Liver (tissue), 8 donors: ENCODE measurements at regions not wholly inside any gene's neighbourhood (a gene's known extent, or its start where the extent isn't known, plus 50 kb on each side); places are given as distances from the start of the nearest gene placed in this dataset.

Experiments
- DNase-seq: peaks from one replicate; pipeline ENCODE4 v3.0.0-alpha.2; 2017; ENCODE audit warnings: low spot score
- H3K27ac ChIP-seq, 2 donors: one replicate each; pipeline ENCODE4 v1.7.0; 2013; ENCODE audit warnings: inconsistent platforms in 2 of 2, low read length in 2 of 2, control low read depth in 1 of 2, low read depth in 1 of 2, mild to moderate bottlenecking in 1 of 2
- H3K27me3 ChIP-seq, 4 donors: one replicate each; pipeline versions ENCODE4 v1.6.1 to v1.7.0; 2013; ENCODE audit warnings: low read length in 3 of 4, inconsistent platforms in 1 of 4, mild to moderate bottlenecking in 1 of 4, moderate library complexity in 1 of 4; ENCODE audit not compliant: control insufficient read depth in 4 of 4, insufficient read depth in 4 of 4
- H3K36me3 ChIP-seq, 4 donors: one replicate each; pipeline versions ENCODE4 v1.6.1 to v1.7.0; 2013; ENCODE audit warnings: low read length in 3 of 4, mild to moderate bottlenecking in 3 of 4, low read depth in 1 of 4, moderate library complexity in 1 of 4; ENCODE audit not compliant: control insufficient read depth in 4 of 4, insufficient read depth in 3 of 4
- H3K4me1 ChIP-seq, 4 donors: one replicate each; pipeline versions ENCODE4 v1.6.1 to v1.7.0; 2013; ENCODE audit warnings: low read length in 3 of 4, mild to moderate bottlenecking in 3 of 4, moderate library complexity in 1 of 4; ENCODE audit not compliant: control insufficient read depth in 4 of 4, insufficient read depth in 4 of 4
- H3K4me3 ChIP-seq, 3 donors: one replicate each; pipeline versions ENCODE4 v1.6.1 to v1.7.0; 2013; ENCODE audit warnings: low read length in 3 of 3, control low read depth in 1 of 3, low read depth in 1 of 3, mild to moderate bottlenecking in 1 of 3
- H3K9ac ChIP-seq, 2 donors: one replicate each; pipeline ENCODE4 v1.7.0; 2013; ENCODE audit warnings: low read length in 2 of 2, mild to moderate bottlenecking in 2 of 2, moderate library complexity in 2 of 2, control low read depth in 1 of 2, low read depth in 1 of 2
- H3K9me3 ChIP-seq, 4 donors: one replicate each; pipeline versions ENCODE4 v1.6.1 to v1.7.0; 2013; ENCODE audit warnings: low read length in 3 of 4; ENCODE audit not compliant: control insufficient read depth in 4 of 4
- FOXA2 ChIP-seq: IDR thresholded peaks from 2 replicates; pipeline ENCODE4 v1.6.1; 2016; ENCODE audit warnings: antibody characterized with exemption
- GABPA ChIP-seq, 2 donors: IDR thresholded peaks in 1 of 2; conservative IDR thresholded peaks in 1 of 2; 2 replicates each; pipeline ENCODE4 v1.6.1; 2016; ENCODE audit warnings: antibody characterized with exemption in 2 of 2, mild to moderate bottlenecking in 1 of 2, moderate library complexity in 1 of 2
- HNF4A ChIP-seq, 2 donors: conservative IDR thresholded peaks; 2 replicates each; pipeline ENCODE4 v1.6.1; 2016; ENCODE audit warnings: antibody characterized with exemption in 2 of 2, mild to moderate bottlenecking in 2 of 2
- HNF4G ChIP-seq: IDR thresholded peaks from 2 replicates; pipeline ENCODE4 v1.6.1; 2016; ENCODE audit warnings: antibody characterized with exemption
- JUND ChIP-seq, 2 donors: IDR thresholded peaks; 2 replicates each; pipeline ENCODE4 v1.6.1; 2016; ENCODE audit warnings: antibody characterized with exemption in 2 of 2
- NR2F2 ChIP-seq: IDR thresholded peaks from 2 replicates; pipeline ENCODE4 v1.6.1; 2016; ENCODE audit warnings: antibody characterized with exemption
- RAD21 ChIP-seq, 2 donors: IDR thresholded peaks; 2 replicates each; pipeline ENCODE4 v1.6.1; 2016; ENCODE audit warnings: antibody characterized with exemption in 2 of 2, mild to moderate bottlenecking in 2 of 2
- RXRA ChIP-seq, 2 donors: IDR thresholded peaks; 2 replicates each; pipeline ENCODE4 v1.6.1; 2017 to 2018; ENCODE audit warnings: antibody characterized with exemption in 2 of 2, mild to moderate bottlenecking in 1 of 2
- SP1 ChIP-seq: IDR thresholded peaks from 2 replicates; pipeline ENCODE4 v1.6.1; 2018; ENCODE audit warnings: antibody characterized with exemption, mild to moderate bottlenecking
- YY1 ChIP-seq: IDR thresholded peaks from 2 replicates; pipeline ENCODE4 v1.6.1; 2016; ENCODE audit warnings: antibody characterized with exemption, mild to moderate bottlenecking
- WGBS: extraction: QIAGEN DNeasy Blood & Tissue Kit; methylation state at CpG from one replicate; pipeline ENCODE4 v1.1.7; 2013; 5-methylcytosine and 5-hydroxymethylcytosine counted together
- TF ChIP-seq, protein P1 (sequence below): IDR thresholded peaks from 2 replicates; pipeline ENCODE4 v1.6.1; 2016; ENCODE audit warnings: antibody characterized with exemption
- TF ChIP-seq, protein P2 (sequence below): IDR thresholded peaks from 2 replicates; pipeline ENCODE4 v1.6.1; 2016; ENCODE audit warnings: antibody characterized with exemption
- TF ChIP-seq, protein P3 (sequence below): IDR thresholded peaks from 2 replicates; pipeline ENCODE4 v1.6.1; 2016; ENCODE audit warnings: antibody characterized with exemption
- TF ChIP-seq, protein P4 (sequence below): fragments of 150-350 bp; IDR thresholded peaks from 2 replicates; pipeline ENCODE4 v1.5.1; 2017; ENCODE audit warnings: improper control_type of control experiment, low read depth, low read length; ENCODE audit not compliant: missing input control
- donor health status: healthy.
- donor health status: healthy.
- donor health status: healthy.
- donor health status: healthy.
- donor health status: healthy.

DNA sequence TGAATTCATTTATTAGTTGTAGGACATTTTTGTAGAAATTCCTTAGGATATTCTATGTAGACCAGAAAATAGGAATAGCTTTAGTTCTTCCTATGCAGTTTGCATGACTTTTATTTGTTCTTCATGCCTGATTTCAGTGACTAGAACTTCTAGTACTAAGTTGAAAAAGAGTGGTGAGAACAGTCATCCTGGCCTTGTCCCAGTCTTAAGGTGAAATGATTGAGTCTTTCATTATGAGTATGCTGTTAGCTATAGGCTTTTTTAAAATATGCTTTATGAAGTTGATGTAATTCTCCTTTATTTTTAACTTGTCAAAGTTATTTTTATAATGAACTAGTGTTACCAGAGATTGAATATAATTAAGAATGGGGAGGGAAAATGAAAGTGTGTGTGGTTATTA, 690.1 kb upstream of the KLHL1 start:
- no peak for TF ChIP-seq HNF4A (conservative IDR thresholded peaks at IDR 0.05)
- TF ChIP-seq RAD21 (IDR thresholded peaks at IDR 0.05), result no peak
- TF ChIP-seq, protein P1, sequence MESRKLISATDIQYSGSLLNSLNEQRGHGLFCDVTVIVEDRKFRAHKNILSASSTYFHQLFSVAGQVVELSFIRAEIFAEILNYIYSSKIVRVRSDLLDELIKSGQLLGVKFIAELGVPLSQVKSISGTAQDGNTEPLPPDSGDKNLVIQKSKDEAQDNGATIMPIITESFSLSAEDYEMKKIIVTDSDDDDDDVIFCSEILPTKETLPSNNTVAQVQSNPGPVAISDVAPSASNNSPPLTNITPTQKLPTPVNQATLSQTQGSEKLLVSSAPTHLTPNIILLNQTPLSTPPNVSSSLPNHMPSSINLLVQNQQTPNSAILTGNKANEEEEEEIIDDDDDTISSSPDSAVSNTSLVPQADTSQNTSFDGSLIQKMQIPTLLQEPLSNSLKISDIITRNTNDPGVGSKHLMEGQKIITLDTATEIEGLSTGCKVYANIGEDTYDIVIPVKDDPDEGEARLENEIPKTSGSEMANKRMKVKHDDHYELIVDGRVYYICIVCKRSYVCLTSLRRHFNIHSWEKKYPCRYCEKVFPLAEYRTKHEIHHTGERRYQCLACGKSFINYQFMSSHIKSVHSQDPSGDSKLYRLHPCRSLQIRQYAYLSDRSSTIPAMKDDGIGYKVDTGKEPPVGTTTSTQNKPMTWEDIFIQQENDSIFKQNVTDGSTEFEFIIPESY, result no peak
- TF ChIP-seq YY1, result no peak
- TF ChIP-seq RXRA (IDR thresholded peaks at IDR 0.05), result no peak
- no peak for DNase-seq

DNA sequence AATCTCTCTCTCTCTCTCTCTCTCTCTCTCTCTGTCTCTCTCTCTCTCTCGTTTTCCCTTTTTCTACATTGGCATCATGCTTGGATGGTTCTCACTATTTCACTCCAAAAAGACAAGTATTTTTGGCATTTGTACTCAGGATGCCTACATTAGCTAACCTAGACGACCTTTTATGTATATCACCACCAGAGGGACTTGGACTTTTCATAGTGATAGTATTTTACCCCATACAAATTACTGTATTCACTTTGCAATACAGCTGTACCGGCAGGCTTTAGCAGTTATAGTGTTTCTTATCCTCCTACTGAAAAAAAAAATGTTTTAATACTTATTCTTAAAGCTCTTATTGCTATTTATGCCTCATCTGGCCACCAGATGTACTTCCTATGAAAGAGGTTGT, 687.2 kb upstream of the KLHL1 start:
- no peak overlapping the region for H3K27ac ChIP-seq
- no peak for DNase-seq
- no peak for TF ChIP-seq RXRA (IDR thresholded peaks at IDR 0.05)
- TF ChIP-seq YY1, result no peak
- TF ChIP-seq, protein P1, result no peak
- TF ChIP-seq SP1, result no peak
- TF ChIP-seq NR2F2, result no peak
- no peaks in the 10 kb centered on the region for H3K27me3 ChIP-seq
- no peaks in the 10 kb centered on the region for H3K4me1 ChIP-seq
- WGBS, result 43% methylated on average over 3 of the region's 3 CpGs
- no peaks in the 10 kb centered on the region for H3K9me3 ChIP-seq
- H3K9ac ChIP-seq, result no peak overlapping the region
- no peaks in the 10 kb centered on the region for H3K36me3 ChIP-seq
- H3K4me3 ChIP-seq, result no peak overlapping the region

More for the DNA sequence above, 690.1 kb upstream of the KLHL1 start:
- H3K9me3 ChIP-seq, result no peaks in the 10 kb centered on the region
- no peaks in the 10 kb centered on the region for H3K4me1 ChIP-seq
- no peak overlapping the region for H3K27ac ChIP-seq
- no peaks in the 10 kb centered on the region for H3K36me3 ChIP-seq
- H3K9ac ChIP-seq, result no peak overlapping the region
- no peaks in the 10 kb centered on the region for H3K27me3 ChIP-seq
- H3K4me3 ChIP-seq, result no peak overlapping the region

DNA sequence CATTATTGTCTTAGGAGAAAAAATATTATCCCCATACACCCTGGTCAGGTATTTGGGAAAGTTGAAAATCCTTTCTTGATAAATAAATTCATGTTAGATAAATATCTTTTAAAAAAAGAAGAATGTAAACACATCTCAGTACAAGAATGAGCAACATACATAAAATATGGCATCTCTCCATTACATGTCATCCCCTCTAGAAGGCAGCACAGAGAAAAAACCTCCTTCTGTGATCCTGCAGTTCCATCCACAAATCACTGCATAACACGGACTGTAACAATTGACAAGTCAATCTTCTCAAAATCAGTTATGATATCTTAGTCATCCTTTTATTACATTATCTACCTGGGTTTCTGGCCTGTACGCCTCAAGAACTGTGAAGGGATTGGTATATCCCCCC, 683.9 kb upstream of the KLHL1 start:
- H3K4me3 ChIP-seq, result no peak overlapping the region
- TF ChIP-seq, protein P2, sequence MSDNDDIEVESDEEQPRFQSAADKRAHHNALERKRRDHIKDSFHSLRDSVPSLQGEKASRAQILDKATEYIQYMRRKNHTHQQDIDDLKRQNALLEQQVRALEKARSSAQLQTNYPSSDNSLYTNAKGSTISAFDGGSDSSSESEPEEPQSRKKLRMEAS, result no peak
- TF ChIP-seq RAD21 (IDR thresholded peaks at IDR 0.05) (no peak), JUND (IDR thresholded peaks at IDR 0.05) (no peak), FOXA2 (no peak), GABPA (IDR thresholded peaks at IDR 0.05 in 1 of 2, conservative IDR thresholded peaks at IDR 0.05 in 1 of 2) (no peak), RXRA (IDR thresholded peaks at IDR 0.05) (no peak), HNF4G (no peak)
- TF ChIP-seq, protein P3, sequence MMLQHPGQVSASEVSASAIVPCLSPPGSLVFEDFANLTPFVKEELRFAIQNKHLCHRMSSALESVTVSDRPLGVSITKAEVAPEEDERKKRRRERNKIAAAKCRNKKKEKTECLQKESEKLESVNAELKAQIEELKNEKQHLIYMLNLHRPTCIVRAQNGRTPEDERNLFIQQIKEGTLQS, result no peak
- TF ChIP-seq, protein P1, result no peak
- TF ChIP-seq, protein P4, sequence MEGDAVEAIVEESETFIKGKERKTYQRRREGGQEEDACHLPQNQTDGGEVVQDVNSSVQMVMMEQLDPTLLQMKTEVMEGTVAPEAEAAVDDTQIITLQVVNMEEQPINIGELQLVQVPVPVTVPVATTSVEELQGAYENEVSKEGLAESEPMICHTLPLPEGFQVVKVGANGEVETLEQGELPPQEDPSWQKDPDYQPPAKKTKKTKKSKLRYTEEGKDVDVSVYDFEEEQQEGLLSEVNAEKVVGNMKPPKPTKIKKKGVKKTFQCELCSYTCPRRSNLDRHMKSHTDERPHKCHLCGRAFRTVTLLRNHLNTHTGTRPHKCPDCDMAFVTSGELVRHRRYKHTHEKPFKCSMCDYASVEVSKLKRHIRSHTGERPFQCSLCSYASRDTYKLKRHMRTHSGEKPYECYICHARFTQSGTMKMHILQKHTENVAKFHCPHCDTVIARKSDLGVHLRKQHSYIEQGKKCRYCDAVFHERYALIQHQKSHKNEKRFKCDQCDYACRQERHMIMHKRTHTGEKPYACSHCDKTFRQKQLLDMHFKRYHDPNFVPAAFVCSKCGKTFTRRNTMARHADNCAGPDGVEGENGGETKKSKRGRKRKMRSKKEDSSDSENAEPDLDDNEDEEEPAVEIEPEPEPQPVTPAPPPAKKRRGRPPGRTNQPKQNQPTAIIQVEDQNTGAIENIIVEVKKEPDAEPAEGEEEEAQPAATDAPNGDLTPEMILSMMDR, result no peak
- H3K9me3 ChIP-seq, result no peaks in the 10 kb centered on the region
- H3K27ac ChIP-seq, result no peak overlapping the region
- DNase-seq, result no peak
- no peaks in the 10 kb centered on the region for H3K4me1 ChIP-seq
- no peaks in the 10 kb centered on the region for H3K36me3 ChIP-seq
- H3K9ac ChIP-seq, result no peak overlapping the region
- H3K27me3 ChIP-seq, result no peaks in the 10 kb centered on the region
- WGBS, result 86% methylated on average over 2 of the region's 2 CpGs
